ENCODE measurements at regions not wholly inside any gene's neighbourhood (a gene's known extent, or its start where the extent isn't known, plus 50 kb on each side); places are given as distances from the start of the nearest gene placed in this dataset.

DNA sequence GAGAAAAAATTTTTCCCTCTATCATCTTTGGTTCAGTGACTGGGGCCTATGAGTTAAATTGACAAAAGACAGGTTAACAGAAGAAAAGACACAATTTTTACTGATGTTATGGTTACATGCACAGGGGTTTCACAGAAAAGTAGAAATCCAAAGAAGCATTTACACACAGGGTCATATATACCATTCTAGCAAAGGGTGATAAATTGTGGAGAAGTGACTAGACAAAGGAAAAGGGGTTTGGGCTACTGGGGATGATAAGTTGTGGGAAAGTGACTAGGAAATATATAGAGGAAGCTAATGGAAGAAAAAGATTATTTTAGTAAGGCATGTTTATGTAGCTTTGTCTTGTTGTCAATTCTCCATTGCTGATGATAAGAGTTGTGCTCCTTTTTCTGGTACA, 276.7 kb upstream of the JARID2 start:
- DNase-seq: no peak

DNA sequence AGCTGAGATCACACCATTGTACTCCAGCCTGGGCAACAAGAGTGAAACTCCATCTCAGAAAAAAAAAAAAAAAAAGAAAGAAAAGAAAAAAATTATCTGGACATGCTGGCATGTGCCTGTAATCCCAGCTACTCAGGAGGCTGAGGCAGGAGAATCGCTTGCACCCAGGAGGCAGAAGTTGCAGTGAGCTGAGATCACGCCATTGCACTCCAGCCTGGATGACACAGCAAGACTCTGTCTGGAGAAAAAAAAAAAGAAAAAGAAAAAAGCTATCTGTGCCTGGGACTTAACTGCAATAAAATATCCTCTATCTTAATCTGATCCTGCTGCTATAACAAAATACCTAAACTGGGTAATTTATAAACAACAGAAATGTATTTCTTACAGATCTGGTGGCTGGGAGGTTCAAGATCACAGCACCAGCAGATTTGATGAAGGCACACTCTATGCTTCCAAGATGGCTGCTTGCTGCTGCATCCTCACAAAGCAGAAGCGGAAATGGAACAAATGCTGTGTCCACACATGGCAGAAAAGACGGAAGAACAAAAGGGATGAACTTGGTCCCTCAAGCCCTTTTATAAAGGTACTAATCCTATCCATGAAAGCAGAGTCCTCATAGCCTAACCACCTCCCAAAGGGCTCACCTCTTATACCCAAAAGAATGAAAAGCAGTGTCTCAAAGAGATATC, 273.3 kb upstream of the JARID2 start:
- DNase-seq: peak; percentile 38

DNA sequence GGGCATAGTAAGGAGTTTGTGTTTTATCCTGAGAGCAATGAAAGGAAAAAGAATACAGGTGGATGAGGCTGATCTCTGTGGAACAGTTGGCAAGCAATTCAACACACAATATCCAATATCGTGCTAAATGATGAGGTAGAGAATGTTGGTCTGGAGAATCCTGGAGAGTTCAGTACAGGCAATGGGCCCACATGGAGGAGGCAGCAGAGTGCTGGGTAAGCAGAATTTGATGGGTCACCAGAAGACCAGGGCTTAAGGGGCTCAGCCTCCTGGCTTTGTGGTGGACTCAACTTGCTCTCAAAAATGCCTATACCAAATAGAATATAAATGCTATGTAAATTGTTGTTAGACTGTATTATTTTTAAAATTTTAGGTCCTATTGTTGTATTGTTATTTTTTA, 271.5 kb upstream of the JARID2 start:
- DNase-seq: no peak

DNA sequence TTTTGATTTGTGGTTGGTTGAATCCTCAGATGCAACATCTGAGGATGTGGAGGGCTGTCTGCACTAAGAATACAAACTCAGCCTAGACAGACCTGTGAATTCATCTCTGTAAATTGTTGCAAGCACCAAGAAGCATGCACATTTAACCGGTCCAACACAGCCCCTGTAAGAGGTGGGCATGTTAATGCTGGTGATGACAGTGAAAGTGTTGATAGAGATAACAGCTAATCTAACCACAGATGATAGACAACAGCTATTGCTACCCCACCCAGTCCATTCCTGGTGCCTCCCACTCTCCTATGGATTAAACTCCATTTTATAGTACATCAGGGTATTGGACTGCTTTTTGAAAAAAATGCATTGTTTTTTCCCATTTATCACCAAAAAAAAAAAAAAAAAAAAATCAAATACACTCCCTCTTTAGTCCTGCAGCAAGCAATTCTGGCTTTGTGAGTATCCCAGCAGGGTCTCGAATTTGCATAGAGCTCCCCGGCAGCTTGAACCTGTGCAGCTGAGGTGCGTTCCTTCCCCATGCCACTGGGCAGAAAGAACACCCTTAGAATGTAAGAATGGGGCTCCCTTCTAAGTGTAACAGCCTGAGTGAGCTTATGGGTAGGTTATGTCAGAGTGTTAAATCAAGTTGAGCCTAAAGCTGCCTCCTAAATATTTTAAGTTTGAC, 270.9 kb upstream of the JARID2 start:
- no peak for DNase-seq

DNA sequence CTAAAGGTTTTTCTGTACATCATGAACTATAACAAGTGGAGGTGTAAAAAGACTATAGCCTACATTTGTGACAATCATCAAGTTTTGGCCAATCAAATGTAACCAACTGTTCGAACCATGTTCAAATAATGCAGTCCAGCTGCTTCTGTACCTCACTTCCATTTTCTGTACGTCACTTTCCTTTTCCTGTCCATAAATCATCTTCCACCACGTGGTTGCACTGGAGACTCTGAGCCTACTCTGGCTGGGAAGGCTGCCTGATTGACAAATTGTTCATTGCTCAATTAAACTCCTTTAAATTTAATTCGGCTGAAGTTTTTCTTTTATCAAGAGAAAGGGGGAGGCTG, 270.4 kb upstream of the JARID2 start:
- DNase-seq: peak; percentile 80

DNA sequence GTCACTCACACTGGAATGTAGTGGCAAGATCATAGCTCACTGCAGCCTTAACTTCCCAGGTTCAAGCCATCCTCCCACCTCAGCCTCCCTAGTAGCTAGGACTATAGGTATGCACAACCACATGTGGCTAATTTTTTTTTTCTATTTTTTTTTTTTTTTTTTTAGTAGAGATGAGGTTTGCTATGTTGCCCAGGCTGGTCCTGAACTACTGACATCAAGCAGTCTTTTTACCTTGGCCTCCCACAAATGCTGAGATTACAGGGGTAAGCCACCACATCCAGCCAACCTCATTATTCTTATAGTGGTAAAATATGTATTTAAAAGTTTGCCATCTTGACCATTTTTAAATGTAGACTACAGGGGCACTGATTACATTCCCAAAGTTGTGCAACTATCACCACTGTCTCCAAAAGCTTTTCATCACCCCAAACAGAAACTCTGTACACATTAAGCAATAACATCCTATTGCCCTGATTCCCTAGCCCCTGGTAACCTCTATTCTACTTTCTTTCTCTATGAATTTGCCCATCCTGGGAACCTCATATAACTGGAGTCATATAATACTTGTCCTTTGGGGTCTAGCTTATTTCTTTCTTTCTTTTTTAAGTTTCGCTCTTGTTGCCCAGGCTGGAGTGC, 268.0 kb upstream of the JARID2 start:
- peak; percentile 47 for DNase-seq

DNA sequence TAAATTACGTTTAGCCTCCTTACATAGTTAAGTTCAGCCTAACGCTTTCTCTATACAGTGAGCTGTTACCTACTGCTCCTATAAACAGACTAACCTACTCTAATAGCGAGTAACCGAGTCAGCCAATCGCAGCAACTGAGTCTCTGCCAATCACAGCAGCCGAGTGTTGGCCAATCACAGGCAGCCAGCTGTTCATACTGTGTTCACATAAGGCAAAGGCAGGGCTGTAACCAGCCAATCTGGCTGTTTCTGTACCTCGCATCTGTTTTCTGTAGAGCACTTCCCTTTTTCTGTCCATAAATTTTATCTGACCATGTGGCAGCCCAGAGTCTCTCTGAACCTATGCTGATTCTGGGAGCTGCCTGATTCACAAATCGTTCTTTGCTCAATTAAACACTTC, 263.9 kb upstream of the JARID2 start:
- peak; percentile 45 for DNase-seq

DNA sequence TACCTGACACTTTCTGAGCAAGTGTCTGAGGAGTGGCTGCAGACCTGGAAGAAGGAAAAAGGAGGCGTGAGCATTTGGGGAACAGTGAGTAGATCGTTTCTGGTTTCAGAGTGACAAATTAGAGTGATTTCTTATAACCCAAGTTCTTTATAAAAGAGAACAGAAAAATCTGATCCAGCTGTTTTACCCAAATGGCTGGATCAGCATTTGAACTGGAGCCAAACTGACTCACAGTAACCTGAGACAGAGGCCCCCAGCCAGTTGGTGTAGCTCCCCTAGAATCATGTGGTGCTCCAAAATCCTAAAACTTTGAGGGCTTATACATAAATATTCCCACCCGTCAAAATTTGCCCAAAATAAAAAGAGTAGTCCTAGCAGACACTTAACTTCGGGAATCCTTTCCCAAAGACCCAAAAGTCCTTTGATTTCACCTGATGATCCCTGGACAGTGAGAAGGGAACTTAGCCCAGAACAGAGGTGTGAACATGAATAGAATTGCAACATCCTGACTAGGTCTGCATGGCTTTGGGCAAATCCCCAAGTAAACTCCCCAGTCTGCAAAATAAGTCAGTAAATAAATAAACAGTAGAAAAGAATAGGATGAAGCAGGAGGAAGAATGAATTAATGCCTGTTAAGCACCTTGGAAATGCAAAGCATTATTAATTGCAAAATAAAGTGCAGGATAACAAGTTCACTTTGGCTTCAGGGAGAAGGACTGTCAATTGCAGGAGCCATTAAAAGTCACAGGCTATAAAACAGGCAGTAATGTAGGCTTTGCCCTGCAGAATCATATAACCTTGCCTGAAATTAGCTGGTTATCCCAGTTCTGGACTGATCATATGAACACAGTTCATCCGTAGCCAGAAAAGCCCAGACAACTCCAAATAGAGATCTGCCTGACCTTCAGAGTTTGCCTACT, 262.0 kb upstream of the JARID2 start:
- peak; percentile 33 for DNase-seq

DNA sequence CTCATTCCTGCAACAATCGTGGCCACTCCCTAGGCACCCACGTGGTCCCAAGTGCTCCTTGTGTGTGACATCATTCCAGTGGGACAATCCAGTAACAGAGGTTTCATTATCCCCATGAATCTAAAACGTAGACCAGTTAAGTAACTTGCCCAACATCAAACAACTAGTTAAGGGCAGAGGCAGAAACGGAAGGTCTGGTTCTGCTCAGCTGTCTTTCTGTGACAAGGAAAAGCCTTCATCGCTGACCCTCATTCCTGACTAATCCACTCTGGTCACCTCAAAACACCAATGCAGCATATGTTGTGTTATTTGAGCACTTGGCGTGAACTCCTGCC, 261.4 kb upstream of the JARID2 start:
- no peak for DNase-seq

DNA sequence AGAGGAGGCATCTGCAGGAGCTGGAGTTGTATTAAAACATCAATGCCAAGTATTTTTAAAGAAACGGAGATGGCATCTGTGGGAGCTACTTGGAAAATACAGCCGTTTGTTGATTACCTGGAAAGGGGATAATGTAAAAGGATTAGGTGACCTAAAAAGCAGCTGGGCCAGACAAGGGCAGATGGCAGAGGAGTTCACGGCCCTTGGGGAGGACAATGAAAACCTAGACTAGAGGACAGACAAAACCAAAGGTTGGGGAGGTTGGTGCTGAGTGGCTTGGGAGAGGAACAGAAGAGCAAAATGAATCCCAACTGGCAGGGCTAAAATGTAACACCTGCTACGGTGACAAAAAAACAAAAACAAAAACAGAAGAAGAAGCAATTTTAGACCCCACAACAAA, 260.5 kb upstream of the JARID2 start:
- no peak for DNase-seq

DNA sequence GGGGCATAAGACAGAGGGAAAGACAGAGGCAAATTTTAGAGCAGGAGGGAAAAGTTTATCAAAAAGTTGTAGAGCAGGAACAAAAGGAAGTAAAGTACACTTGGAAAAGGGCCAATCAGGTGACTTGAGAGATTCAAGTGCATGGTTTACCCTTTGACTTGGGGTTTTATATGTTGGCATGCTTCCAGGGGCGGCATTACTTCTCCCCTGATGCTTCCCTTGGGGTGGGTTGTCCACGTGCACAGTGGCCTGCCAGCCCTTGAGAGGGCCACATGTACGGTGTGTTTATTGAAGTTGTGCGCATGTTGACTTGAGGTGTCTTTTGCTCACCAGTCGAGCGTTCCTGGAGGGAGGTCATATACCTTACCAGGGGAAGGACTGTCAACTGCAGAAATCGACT, 259.5 kb upstream of the JARID2 start:
- DNase-seq: no peak

DNA sequence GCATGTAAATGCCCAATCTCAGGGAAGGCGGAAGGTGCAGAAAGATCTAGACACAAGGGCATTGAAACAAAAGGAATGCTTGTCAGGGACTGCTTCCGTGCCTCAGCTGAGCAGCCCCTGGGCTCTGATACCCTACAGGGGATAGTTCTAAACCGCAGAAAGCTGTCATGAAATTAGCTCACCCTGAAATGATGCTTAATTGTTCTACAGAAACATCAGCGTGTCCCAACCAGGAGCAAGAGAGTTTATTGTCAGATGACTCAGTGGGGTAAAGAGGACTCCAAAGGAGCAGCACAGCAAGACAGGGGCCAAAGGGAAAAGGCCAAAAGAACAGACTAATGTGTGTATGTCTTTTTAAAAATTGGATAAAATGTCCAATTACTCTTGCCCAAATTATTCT, 258.4 kb upstream of the JARID2 start:
- DNase-seq: no peak

DNA sequence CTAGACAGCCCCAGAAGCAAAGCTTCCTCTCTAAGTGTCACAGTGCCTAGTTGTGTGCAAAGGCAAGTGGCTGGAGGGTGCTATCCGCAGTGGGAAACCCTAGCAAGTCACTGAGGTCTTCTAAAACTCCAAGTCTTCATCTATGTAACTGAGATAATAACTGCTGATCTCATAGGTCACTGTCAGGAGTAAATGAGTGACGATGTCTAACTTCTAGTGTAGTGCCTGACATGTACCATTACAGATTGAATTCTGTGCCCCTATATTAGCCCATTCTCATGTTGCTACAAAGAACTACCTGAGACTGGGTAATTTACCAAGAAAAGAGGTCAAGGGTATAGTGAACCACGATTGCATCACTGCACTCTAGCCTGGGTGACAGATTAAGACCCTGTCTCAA, 253.5 kb upstream of the JARID2 start:
- no peak for DNase-seq

DNA sequence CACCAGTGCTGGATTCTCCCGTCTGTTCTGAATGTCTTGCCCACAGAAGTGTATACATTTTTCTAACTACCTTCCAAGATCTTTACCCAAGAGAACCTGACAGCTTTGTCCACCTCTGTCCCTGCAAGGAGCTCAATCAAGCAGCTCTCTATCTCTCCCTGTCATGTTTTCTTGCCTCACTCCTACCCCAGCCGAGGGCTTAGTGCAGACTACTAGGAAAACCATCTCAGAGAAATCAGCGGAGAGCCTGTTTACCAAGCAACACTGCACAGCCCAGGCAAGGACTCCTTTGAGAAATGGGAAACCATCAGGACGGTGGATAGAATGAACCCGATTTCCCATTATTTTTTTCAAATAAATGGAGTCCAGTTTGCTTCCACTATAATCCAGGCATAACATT, 250.7 kb upstream of the JARID2 start:
- no peak for DNase-seq

DNA sequence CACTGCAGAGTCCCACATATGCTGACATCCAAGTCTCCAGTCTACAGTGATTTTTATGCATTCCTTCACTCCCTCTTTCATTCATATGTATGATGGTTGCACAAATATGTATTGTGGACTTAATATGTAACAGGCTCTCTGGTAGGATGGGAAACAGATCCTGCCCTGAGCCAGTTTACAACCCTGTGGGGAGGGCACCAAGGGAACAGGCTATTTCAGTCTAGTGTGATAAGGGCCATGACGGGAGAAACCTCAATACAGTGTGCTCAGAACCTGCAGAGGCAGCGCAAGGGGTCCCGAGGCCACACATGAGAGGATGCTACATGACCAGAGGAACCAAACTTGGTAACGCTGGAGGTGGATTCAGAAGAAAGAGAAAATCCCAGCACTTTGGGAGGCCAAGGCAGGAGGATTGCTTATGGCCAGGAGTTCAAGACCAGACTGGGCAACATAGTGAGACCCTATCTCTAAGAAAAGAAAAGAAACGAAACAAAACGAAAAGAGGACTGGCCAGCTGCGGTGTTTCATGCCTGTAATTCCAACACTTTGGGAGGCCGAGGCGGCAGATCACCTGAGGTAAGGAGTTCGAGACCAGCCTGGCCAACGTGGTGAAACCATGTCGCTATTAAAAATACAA, 249.8 kb upstream of the JARID2 start:
- no peak for DNase-seq

DNA sequence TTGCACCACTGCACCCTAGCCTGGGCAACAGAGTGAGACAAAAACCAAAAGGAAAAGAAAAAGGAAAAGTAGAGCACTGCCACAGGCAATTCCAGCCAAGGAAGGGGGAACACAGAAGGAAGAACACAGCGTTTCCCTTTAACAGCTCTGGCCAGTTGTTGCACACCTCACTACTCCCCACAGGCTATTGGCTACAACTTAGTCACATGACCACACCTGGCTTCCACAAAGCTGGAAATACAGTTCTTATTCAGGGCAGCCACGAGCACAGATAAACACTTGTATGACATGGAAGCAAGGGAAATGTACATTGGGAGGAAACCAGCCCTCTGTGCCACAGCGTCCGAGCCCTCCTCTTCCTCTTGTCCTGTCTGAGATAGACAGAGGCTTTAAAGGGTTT, 249.0 kb upstream of the JARID2 start:
- DNase-seq: no peak

DNA sequence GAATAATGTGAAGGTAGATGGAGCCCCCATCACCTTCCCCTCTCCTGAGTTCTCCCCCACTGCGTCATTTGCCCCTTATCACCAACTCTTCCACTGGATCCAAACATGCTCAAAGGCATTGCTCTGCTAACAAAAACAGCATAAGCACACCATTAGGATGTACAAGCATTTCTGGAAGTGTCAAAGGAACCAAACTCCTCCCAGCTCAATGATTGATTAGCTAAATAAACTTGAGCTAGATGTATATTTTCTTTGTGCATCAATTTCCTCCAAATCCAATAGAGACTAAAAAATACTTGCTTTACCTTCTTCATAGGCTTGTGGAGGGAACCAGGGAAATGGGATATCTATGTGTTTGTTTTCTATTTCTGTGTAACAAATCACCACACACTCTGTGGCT, 248.4 kb upstream of the JARID2 start:
- DNase-seq: no peak

DNA sequence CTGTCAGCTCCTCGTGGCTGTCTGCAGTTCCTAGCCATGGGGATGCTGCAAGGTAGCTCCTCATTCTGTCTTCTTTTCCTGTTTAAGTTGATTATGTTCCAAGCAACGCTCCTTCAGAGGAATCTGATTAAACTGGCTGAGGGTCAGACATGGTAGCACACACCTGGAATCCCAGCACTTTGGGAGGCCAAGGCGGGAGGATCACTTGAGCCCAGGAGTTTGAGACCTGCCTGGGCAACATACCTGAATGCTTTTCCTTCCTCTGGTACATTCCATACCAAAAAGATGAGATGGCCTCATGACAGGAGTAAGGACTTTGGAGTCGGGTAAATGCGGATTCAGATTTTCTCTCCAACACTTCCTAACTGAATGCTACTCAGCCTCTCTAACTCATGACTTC, 246.8 kb upstream of the JARID2 start:
- DNase-seq: no peak

DNA sequence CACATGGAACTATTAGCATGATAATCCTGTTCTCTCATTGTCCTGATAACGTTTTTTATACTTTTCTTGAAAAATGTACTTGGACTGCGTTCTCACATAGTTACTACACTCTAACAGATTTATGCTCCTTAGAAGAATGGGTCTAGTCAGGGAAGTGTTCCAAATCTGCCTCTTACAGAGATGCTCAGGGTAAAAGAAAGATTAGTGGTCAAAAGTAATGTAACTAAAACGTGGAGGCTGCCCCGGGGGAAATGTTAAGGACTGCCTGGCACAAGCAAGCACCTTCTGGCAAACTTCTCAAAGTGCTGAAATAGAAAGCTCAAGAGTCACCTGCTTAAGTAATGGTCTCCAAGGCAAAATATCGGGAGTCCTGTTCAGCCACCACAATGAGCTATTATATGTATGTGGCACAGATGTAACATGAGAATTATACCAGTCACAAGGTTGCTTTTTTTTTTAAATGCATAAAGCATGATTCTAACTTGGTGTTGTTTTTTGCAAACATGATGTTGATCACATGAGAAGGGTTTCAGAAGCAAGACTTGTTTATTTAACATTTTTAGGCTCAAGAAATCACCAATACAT, 244.5 kb upstream of the JARID2 start:
- DNase-seq: no peak

DNA sequence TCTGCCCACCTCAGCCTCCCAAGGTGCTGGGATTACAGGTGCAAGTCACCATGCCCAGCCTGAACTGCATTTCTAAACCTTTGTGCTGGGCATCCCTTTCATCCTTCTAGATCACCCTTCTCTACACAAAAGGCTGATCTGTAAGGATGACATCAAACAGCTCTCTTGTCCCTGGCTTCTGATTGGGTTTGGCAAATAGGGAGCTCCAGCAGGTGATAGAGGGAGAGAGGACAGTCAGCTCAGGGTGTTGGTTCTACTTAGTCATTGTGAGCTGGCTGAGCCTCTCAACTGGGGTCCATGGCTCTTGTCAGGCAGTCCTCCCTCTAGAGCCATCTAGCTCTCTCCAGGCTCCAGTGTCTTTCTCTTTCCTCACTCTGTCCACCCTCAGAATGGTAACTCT, 237.6 kb upstream of the JARID2 start:
- DNase-seq: no peak

DNA sequence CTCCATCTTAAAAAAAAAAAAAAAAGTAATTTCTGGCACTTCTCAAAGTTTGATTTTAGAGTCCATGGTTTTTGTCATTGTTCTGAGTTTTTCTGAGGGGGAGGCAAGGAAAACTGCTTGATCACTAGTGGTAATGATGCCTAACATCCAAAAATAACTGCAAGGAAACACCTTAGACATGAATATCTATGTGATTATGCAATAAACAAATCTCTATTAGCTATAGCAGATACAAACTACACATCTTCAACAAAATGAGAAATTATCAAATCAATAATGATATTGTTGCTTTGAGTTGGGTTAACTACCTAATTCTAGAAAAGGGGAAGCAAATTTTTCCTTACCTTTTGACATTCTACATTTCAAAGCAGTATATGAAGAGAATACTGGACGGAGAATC, 230.9 kb upstream of the JARID2 start:
- DNase-seq: no peak

DNA sequence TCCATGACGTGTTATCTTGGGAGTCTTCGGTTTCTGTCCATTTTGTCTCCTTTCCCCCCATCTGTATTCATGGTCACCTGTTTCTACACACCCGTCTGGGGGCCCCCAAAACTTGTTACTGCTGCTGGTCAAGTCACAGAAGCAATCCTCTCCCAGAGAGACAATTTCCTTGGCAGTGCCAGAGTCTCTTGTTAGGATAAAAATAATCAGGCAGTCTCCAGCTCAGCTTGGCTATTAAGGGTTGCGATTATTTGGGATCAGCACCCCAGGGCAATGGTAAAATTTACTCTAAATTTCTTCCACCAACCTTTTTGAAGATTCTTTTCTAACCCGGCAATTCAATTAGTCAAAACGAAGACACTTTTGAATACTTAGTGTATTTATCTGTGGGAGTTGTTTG, 229.1 kb upstream of the JARID2 start:
- DNase-seq: no peak

DNA sequence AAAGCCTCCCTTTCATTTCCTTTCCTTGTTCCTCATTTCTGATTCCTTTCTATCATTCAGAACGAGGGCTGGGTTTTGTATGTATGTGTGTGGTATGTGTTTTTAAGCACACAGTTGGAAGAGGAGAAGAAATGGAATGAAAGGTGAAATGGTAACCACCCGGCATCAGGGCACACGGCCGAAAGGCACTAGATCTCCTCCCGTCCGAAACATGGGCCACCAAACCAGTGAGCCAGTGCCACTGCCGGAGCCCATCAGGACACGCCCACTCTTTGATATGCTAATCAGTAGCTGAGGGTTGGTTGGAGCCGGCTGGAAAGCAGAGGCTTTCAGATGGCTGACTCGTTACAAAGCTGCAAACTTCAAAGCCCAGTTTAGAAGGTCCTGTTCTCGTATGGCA, 228.6 kb upstream of the JARID2 start:
- DNase-seq: peak; percentile 26

Data from suppressor macrophage treated with lipopolysaccharide for 4 hours (primary cell).